C4-2B (cell line): ENCODE measurements at regions not wholly inside any gene's neighbourhood (a gene's known extent, or its start where the extent isn't known, plus 50 kb on each side); places are given as distances from the start of the nearest gene placed in this dataset.

Experiments used
- CTCF ChIP-seq: fragments of 450-650 bp; conservative IDR thresholded peaks from 2 replicates; pipeline ENCODE4 v1.5.1; 2017; ENCODE audit warnings: mild to moderate bottlenecking
- ZFX ChIP-seq: fragments of 450-650 bp; IDR thresholded peaks from 2 replicates; pipeline ENCODE4 v1.6.1; 2017

- TF ChIP-seq CTCF (peak; percentile 30), ZFX (no peak)
These were observed 309.9 kb downstream of the RPLP1 start for GRCh38 chr15:69762373-69763148.
